Heart right ventricle (tissue), 16 donors: ENCODE measurements at regions not wholly inside any gene's neighbourhood (a gene's known extent, or its start where the extent isn't known, plus 50 kb on each side); places are given as distances from the start of the nearest gene placed in this dataset.

Experiments used
- ATAC-seq, 8 donors: fragments of 200-7000 bp; cut with Tn5 transposase; one replicate each; pipeline ENCODE4 v1.9.1; 2020; ENCODE audit warnings: mild to moderate bottlenecking in 8 of 8, moderate library complexity in 8 of 8, moderate number of reproducible peaks in 1 of 8
- DNase-seq, 2 donors: peaks; one replicate each; pipeline ENCODE4 v3.0.0-alpha.2; 2020
- H3K27ac ChIP-seq, 10 donors: fragments of 200-600 bp; sonication (generic) in 2 of 10; one replicate each; pipeline versions ENCODE4 v1.5.0 to v1.8.0; 2020 to 2022; ENCODE audit warnings: mild to moderate bottlenecking in 3 of 10
- H3K27me3 ChIP-seq, 7 donors: fragments of 200-600 bp; one replicate each; pipeline ENCODE4 v1.8.0; 2021 to 2022; ENCODE audit warnings: mild to moderate bottlenecking in 2 of 7
- H3K36me3 ChIP-seq, 9 donors: fragments of 200-600 bp; sonication (generic) in 1 of 9; one replicate each; pipeline versions ENCODE4 v1.5.0 to v1.8.0; 2020 to 2022; ENCODE audit warnings: mild to moderate bottlenecking in 2 of 9
- H3K4me1 ChIP-seq, 9 donors: fragments of 200-600 bp; sonication (generic) in 1 of 9; one replicate each; pipeline versions ENCODE4 v1.5.0 to v1.8.0; 2020 to 2022; ENCODE audit warnings: mild to moderate bottlenecking in 4 of 9
- H3K4me3 ChIP-seq, 10 donors: fragments of 200-600 bp; sonication (generic) in 2 of 10; one replicate each; pipeline versions ENCODE4 v1.5.0 to v1.8.0; 2020 to 2022; ENCODE audit warnings: mild to moderate bottlenecking in 7 of 10, moderate library complexity in 2 of 10
- H3K9me3 ChIP-seq, 11 donors: fragments of 200-600 bp in 10 of 11; sonication (generic) in 2 of 11; one replicate each; pipeline versions ENCODE4 v1.5.0 to v1.8.0; 2013 to 2022; ENCODE audit warnings: mild to moderate bottlenecking in 2 of 11, control low read depth in 1 of 11, moderate library complexity in 1 of 11
- CTCF ChIP-seq, 9 donors: fragments of 200-600 bp; sonication (generic) in 2 of 9; IDR thresholded peaks; one replicate each; pipeline versions ENCODE4 v1.5.0 to v1.8.0; 2021 to 2022; ENCODE audit warnings: antibody characterized with exemption in 9 of 9, mild to moderate bottlenecking in 5 of 9, moderate library complexity in 1 of 9
- WGBS, 2 donors: extraction: QIAGEN DNeasy Blood & Tissue Kit; methylation state at CpG; one replicate each; pipeline ENCODE4 v1.1.7; 2013; ENCODE audit warnings: inconsistent platforms in 1 of 2; 5-methylcytosine and 5-hydroxymethylcytosine counted together
- intact Hi-C, 10 donors: fragments of 100-400 bp; cut with DNase I; formaldehyde crosslinking; loops; one replicate each; pipeline versions ENCODE4 v1.11.1 to v1.14.2; 2022
- donor health status: Arrhythmogenic right ventricular cardiomyopathy.
- donor health status: ischemic (EF 13 %, LVEDD 7.1; RV severe dilation, severe dysfunction).
- donor health status: healthy with polysubstance abuse.
- donor health status: DM: no; HTN: yes; CAD: no.
- donor health status: DM: no; HTN: no; CAD: no.
- donor health status: ischemic (EF 25% LVEDD 6.9; RV normal size, moderate dysfunction).
- donor health status: ischemic (EF 25% LVEDD 5.7; RV mildly dilated, moderate dysfunction).
- donor health status: healthy.
- donor health status: DM: yes; HTN: yes; CAD: no.
- donor health status: Ischemic cardiomyopathy.
- donor health status: ischemic (EF 35%, LVEDD 5.7; RV mildly dilated, moderate dysfunction).
- donor health status: nonischemic (EF 11% LVEDD 7.7; RV severe dilation, severe dysfunction).
- donor health status: DM: yes; HTN: yes; CAD: no.
- donor health status: PGD.
- donor health status: ischemic (EF 29% LVEDD 5.4; RV normal size, mild dysfunction).
- donor health status: nonischemic (EF 23%, LVEDD 6.1; RV moderate dilation, normal function).

DNA sequence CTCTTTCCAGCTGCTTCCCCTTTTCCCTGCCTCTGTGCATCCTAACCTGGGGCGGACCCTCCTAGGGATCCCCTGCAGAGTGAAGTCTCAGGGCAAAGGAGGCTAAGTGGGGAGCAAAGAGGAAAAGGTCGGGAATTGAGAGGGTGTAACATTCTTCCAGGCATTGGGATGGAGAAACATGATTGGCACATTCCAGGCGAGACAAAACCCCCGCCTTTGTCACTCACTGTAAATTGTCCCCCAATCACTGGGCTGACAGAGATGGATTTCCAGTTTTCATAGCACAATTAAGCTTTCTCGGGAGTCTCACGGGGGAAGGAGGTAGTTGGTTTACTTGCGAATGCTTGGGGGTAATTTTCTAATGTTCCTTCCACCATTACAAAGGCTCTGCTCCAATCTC, 74.9 kb downstream of the MIAT start:
- Histone ChIP-seq H3K4me1 (peaks cover 0 to 16% (median 6%) of the 10 kb centered on the region in 9 donors), H3K4me3 (no peak overlapping the region), H3K36me3 (peaks cover 0 to 20% (median 0%) of the 10 kb centered on the region in 9 donors), H3K27ac (no peak overlapping the region), H3K27me3 (no peaks in the 10 kb centered on the region), H3K9me3 (no peaks in the 10 kb centered on the region)
- no peak for TF ChIP-seq CTCF (IDR thresholded peaks at IDR 0.05)
- 94 to 95% methylated on average over 7 of the region's 7 CpGs for WGBS, 2 donors
- ATAC-seq (no peak), DNase-seq (no peak)
- intact Hi-C loops: loop anchor here in 1 of 10 donors (5.0 kb wide), 1 partner anchor 50 kb away; no protein-coding TSS in a partner anchor

GRCh38 chr22:26734339-26735018, 77.1 kb downstream of the MIAT start:
- WGBS, 2 donors: 84 to 88% methylated on average over 4 of the region's 4 CpGs
- TF ChIP-seq CTCF (IDR thresholded peaks at IDR 0.05): no peak
- H3K4me1 ChIP-seq: peaks cover 0 to 16% (median 6%) of the 10 kb centered on the region in 9 donors
- intact Hi-C loops: loop anchor here in 1 of 10 donors (5.0 kb wide), 1 partner anchor 52 kb away; no protein-coding TSS in a partner anchor
- no peak for DNase-seq
- no peaks in the 10 kb centered on the region for H3K9me3 ChIP-seq
- no peak overlapping the region for H3K4me3 ChIP-seq
- peak overlapping the region in 5 of 10 donors; percentile 30 to 79 (median 55) for H3K27ac ChIP-seq
- H3K27me3 ChIP-seq: no peaks in the 10 kb centered on the region
- peaks cover 0 to 13% (median 0%) of the 10 kb centered on the region in 9 donors for H3K36me3 ChIP-seq
- ATAC-seq: peak in 2 of 8 donors; percentile 14 to 24

GRCh38 chr22:26735019-26735409, 77.6 kb downstream of the MIAT start:
- TF ChIP-seq CTCF (IDR thresholded peaks at IDR 0.05): no peak
- Histone ChIP-seq H3K27ac (peak overlapping the region in 6 of 10 donors; percentile 20 to 79 (median 51)), H3K4me1 (peaks cover 0 to 16% (median 6%) of the 10 kb centered on the region in 9 donors), H3K27me3 (no peaks in the 10 kb centered on the region), H3K36me3 (peaks cover 0 to 10% (median 0%) of the 10 kb centered on the region in 9 donors), H3K9me3 (no peaks in the 10 kb centered on the region), H3K4me3 (no peak overlapping the region)
- WGBS, 2 donors: 54 to 56% methylated on average over 3 of the region's 3 CpGs
- peak; percentile 79 to 98 (median 92) for ATAC-seq
- peak in 1 of 2 donors; percentile 32 for DNase-seq
- intact Hi-C loops: no loop called here

DNA sequence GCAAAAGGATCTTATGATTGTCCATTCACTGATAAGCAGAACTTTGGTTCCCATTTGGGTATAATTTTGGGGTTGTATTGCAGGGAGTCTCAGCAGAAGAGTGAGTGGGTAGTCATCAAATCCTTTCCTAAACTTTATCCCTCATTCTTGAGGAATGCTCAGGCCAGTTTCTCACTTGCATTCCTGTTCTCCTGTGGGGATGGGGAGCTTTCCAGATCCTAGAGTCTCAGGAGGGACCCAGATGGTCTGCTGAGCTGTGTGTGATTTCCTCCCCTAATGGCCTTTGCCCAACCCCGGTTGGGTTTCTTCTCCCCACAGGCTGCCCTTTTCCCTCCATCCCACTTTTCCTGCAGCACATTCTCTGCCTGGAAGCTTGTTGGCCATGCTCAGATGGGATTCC, 79.9 kb downstream of the MIAT start:
- H3K36me3 ChIP-seq: peaks cover 0 to 9% (median 0%) of the 10 kb centered on the region in 9 donors
- ATAC-seq (no peak), DNase-seq (no peak)
- no peak overlapping the region for H3K4me3 ChIP-seq
- intact Hi-C loops: no loop called here
- no peaks in the 10 kb centered on the region for H3K9me3 ChIP-seq
- TF ChIP-seq CTCF (IDR thresholded peaks at IDR 0.05): no peak
- peaks cover 0 to 16% (median 6%) of the 10 kb centered on the region in 9 donors for H3K4me1 ChIP-seq
- no peak overlapping the region for H3K27ac ChIP-seq
- no peaks in the 10 kb centered on the region for H3K27me3 ChIP-seq
- 67 to 79% methylated on average over 1 of the region's 1 CpG for WGBS, 2 donors
